ENCODE measurements at regions not wholly inside any gene's neighbourhood (a gene's known extent, or its start where the extent isn't known, plus 50 kb on each side); places are given as distances from the start of the nearest gene placed in this dataset.

GRCh38 chr1:57866998-57867397, 443.1 kb upstream of the DAB1 start:
- no peak for TF ChIP-seq CTCF (IDR thresholded peaks at IDR 0.05)
- TF ChIP-seq POLR2A (IDR thresholded peaks at IDR 0.05) = no peak

Measured in vagina (tissue), 2 donors.